ENCODE measurements at regions not wholly inside any gene's neighbourhood (a gene's known extent, or its start where the extent isn't known, plus 50 kb on each side); places are given as distances from the start of the nearest gene placed in this dataset.
"Not testable (repeated sequence)": the region's sequence is repeated elsewhere in the genome, so short reads cannot be mapped to it uniquely, and the experiment has no call there.

DNA sequence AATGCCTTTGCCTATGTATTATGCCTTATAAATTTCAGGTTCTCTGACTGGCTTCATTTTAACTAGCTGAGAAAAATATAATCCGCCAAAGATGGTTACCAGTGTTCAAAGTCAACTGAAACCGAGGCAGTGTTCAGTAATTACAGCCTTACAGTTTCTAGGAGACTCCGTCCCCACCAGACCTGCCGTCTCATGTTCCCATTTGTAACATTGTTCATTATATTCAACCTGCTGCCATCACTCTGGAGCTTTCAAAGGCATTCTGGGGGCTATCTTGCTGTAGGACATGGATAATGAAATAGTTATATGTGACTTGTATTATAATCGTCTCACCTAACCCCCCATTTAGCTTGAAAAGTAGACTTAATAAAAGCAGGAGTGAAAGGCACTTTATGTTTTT is 302.5 kb downstream of the RWDD3 start:
- DNase-seq: no peak

DNA sequence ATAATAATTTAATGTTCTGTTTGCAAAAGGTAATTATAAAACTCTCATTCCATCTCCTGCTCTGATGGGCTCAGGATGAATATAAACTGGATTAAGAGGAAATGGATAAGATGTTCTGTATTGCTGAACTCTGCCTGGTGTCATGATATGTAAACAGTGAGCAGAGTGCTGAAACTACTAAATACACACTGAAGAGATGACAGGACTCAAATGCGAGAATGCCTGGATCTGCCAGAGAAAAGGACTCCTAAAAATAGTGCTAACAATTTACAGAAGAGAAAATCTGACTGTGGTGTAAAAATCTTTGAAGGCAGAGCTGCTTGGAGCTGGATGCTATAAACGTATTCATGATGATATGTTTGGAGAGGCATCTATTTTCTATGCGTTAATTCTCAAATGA is 303.2 kb downstream of the RWDD3 start:
- no peak for DNase-seq

GRCh38 chr1:95538242-95538641 is 304.2 kb downstream of the RWDD3 start:
- DNase-seq: not testable (repeated sequence)

GRCh38 chr1:95542936-95543335 is 308.9 kb downstream of the RWDD3 start:
- no peak for DNase-seq

- no peak for DNase-seq
Observed at GRCh38 chr1:95547005-95547404, 313.0 kb downstream of the RWDD3 start.

DNA sequence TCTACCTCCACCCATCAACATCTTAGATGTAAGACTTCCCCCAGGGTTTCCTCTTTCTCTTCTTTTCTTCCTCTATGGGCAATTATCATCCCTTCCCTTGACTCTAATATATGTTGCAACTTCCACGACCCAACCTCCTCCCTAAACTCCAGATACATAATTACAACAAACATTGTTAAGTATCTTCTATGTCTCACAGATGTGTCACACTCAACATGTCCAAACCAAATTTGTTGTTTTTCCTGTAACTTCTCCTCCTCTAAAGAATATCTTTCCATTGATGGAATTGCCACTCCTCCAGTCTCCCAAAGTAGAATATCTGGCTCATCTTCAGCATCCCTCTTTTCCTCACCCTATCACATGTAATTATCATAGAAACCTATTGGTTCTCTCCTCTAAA is 314.2 kb downstream of the RWDD3 start:
- no peak for DNase-seq

DNA sequence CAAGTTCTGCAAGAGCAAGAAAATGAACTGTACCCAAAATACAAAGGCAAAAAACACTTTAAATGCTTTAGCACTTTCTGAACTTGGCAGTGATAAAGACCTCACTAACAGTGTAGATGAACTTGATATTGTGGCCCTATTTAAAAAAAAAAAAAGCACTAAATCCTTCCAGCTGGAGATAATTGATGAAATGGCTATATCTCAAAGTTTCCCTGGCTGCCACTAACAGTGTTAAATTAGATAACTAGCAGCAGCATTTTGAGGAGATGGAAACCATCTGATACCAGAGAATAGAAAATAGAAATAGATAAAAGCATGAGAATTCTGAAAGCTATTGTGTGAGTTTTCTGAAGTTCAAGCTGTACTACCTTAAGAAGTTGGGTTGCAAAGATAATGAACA is 317.2 kb downstream of the RWDD3 start:
- no peak for DNase-seq

DNA sequence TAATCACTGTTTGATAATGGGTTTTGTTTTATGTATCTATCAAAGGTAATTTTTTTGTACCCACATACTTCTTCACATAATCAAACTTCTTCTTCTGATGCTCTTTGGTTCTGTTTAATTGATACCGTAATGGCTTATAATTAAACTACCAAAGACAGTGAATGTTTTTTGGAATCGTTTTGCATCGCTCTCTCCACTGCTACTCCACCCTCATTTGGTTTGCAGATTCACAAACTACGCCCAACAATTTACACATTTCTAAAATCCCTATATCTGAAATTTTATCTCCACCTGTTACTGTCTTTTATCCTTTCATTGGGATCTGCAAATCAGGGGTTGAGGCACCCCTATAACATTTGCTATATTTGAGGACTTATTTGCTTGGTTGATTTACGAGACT is 319.6 kb downstream of the RWDD3 start:
- no peak for DNase-seq

GRCh38 chr1:95554408-95554807 is 320.4 kb downstream of the RWDD3 start:
- DNase-seq: no peak

DNA sequence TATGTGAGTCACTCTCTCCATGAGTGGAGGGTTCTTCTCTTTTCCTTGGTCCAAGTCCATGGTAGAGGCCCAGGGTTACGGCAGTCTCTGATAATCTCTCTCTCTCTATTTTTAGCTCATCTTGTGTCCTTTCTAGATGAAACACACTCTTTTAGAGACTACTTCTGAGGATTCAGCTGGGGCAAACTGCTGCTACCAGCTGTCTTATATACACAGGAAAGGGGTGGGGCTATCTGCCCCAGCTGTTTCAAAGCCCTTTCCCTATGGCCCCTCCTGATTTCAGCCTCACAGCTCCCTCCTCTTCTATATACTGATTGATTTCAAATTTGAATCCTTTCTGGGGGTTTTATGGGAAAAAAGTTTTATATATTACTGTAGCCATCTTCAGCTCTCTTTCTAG is 324.8 kb downstream of the RWDD3 start:
- no peak for DNase-seq

- DNase-seq: no peak
Observed at GRCh38 chr1:95561346-95561745, 327.3 kb downstream of the RWDD3 start.

- no peak for DNase-seq
Observed at GRCh38 chr1:95562230-95562629, 328.2 kb downstream of the RWDD3 start.

DNA sequence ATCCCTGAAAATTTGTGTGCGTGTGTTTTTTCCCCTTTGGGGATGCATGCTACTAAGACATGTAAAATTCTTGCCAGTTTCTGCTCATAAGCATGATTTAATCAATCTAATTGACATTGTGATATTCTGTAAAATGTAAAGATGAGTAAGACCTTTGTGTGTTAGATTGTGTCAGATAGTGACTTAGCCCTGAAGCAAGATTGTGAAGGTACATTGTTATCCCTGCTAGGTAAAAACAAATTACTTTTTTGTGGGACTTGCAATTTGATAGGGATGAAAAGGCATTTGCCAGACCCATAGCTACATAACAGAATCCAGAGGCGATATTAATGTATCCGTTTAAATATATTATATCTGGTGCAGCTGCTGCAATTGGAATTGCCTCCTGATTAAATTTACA is 338.0 kb downstream of the RWDD3 start:
- DNase-seq: no peak

DNA sequence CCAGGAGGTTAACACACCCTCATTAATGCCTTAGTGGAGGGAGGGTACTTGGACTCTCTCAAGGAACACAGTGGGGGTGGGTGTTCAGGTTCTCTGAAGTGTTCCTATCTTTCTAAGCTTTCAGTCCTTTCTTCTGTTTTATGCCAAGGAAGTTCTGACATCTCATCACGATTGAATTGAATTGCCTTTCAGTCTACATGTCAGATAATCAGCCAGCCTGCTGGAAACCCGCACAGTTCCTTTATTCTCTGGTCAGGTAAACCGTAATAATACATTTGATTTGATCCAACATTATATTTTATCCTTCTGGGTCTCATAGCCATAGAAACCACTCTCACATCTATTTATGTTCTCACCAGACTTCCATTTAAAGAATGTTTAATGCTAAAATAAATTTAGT is 339.0 kb downstream of the RWDD3 start:
- DNase-seq: no peak

- no peak for DNase-seq
Observed at GRCh38 chr1:95575291-95575690, 341.3 kb downstream of the RWDD3 start.

GRCh38 chr1:95578462-95578861 is 344.5 kb downstream of the RWDD3 start:
- DNase-seq: no peak

- no peak for DNase-seq
Observed at GRCh38 chr1:95582191-95582590, 348.2 kb downstream of the RWDD3 start.

DNA sequence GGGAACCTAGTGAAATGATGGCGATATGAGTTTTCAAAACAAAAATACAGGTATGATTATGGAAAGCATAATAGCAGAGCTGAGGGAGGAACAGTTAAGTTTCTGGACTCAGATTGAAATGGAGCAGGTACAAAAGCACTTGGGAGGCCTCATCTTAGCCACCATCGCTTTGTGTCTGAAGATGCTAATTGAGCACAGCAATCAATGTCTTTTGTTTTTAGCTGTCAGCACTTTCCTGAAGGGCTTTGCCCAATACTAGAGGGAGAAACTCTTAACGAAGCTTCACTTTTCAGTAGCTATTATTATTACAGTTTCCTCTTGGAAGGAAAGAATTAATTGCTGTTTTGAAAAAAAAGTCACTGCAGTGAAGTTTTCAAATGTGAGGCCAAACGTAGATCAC is 348.7 kb downstream of the RWDD3 start:
- no peak for DNase-seq

- DNase-seq: no peak
Observed at GRCh38 chr1:95583661-95584210, 349.7 kb downstream of the RWDD3 start.

DNA sequence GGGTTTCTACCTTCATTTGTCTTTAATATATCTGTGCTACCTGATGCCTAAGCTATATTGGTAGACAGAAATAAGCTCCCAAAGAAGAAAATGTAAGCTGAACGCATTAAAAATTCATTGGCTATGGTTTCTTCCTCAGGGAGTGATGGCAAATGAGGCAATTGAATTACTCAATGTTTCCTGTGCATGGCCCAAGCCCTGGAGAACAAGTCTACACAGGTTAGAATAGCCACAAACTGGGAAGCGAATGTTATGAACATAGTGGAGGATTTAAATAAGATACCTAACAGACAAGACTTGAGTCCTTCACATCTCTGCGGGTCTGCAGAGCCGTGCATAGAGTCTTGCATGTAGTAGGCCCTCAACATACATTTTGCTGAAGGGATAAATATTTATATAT is 350.3 kb downstream of the RWDD3 start:
- no peak for DNase-seq

- no peak for DNase-seq
Observed at GRCh38 chr1:95604771-95605170, 370.8 kb downstream of the RWDD3 start.

DNA sequence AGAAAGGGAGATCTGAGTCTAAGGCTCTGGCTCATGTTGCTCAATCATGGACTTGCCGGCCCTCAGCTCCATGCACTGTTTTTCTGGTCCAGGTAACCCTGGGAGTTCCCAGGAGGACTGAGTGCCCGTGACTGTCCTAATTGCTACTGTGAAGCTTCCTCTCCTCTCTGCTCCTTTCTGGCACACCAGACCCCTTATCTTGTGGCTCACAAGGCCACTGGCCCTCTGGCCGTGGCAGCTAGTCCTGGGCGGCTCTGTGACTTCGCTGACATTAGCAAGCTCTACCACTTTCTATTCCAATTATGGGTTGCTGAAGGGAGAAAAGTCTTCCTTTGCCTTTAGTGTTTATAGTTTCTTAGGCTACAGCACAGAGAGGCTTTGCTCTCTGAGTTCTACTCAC is 380.2 kb downstream of the RWDD3 start:
- no peak for DNase-seq

- DNase-seq: no peak
Observed at GRCh38 chr1:95615421-95615820, 381.4 kb downstream of the RWDD3 start.

- no peak for DNase-seq
Observed at GRCh38 chr1:95620076-95620475, 386.1 kb downstream of the RWDD3 start.

DNA sequence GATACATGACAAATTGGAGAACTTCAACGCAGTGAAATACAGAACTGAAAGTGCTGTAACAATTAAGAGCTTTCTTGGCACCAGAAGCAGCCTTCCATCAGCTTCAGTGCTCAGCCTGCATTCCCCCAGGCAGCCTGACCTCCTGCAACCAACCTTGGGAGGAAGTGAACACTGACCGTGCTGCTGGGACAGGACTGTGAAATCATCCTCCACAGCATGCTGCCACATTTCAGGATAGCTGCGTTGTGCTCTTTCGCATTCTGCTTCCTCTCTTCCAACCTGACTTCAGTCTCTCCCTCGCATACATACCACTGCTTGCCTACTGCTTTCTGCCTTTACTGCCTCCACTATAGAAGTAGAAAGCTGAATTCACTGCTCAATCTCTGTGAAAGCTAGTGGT is 388.6 kb downstream of the RWDD3 start:
- no peak for DNase-seq

GRCh38 chr1:95625224-95625623 is 391.2 kb downstream of the RWDD3 start:
- no peak for DNase-seq

All from SW 1271 (cell line).